Neuron (in vitro differentiated cells): ENCODE measurements at regions not wholly inside any gene's neighbourhood (a gene's known extent, or its start where the extent isn't known, plus 50 kb on each side); places are given as distances from the start of the nearest gene placed in this dataset.
A peak's percentile ranks its signal among the peaks of the same experiment; 100 is the strongest.

Experiments
- H2AFZ ChIP-seq: one replicate; pipeline ENCODE4 v1.6.1; 2013; ENCODE audit warnings: low read depth, mild to moderate bottlenecking, inconsistent platforms, low read length, moderate library complexity
- H3K27me3 ChIP-seq: one replicate; pipeline ENCODE4 v1.6.1; 2013; ENCODE audit warnings: low read length; ENCODE audit not compliant: insufficient read depth
- H3K36me3 ChIP-seq: one replicate; pipeline ENCODE4 v1.6.1; 2013; ENCODE audit warnings: low read length; ENCODE audit not compliant: insufficient read depth
- H3K4me1 ChIP-seq: one replicate; pipeline ENCODE4 v1.6.1; 2013; ENCODE audit warnings: low read length; ENCODE audit not compliant: insufficient read depth
- H3K4me3 ChIP-seq: 2 replicates; pipeline ENCODE4 v1.5.1; 2013; ENCODE audit warnings: mild to moderate bottlenecking, low read length, moderate library complexity
- H3K9me3 ChIP-seq: one replicate; pipeline ENCODE4 v1.6.1; 2013; ENCODE audit warnings: low read length

- Histone ChIP-seq H3K4me3 (no peak overlapping the region), H3K27me3 (no peaks in the 10 kb centered on the region), H3K4me1 (peaks cover 8% of the 10 kb centered on the region), H2AFZ (no peak overlapping the region), H3K36me3 (no peaks in the 10 kb centered on the region), H3K9me3 (no peaks in the 10 kb centered on the region)
Measured at GRCh38 chr4:136908122-136908521, 624.2 kb downstream of the PCDH18 start.

- Histone ChIP-seq H2AFZ (no peak overlapping the region), H3K4me1 (peaks cover 6% of the 10 kb centered on the region), H3K9me3 (no peaks in the 10 kb centered on the region), H3K4me3 (no peak overlapping the region), H3K36me3 (no peaks in the 10 kb centered on the region), H3K27me3 (no peaks in the 10 kb centered on the region)
Measured at GRCh38 chr4:136900696-136901095, 631.6 kb downstream of the PCDH18 start.

- no peak overlapping the region for H2AFZ ChIP-seq
- no peaks in the 10 kb centered on the region for H3K9me3 ChIP-seq
- H3K4me1 ChIP-seq, result peaks cover 6% of the 10 kb centered on the region
- H3K36me3 ChIP-seq, result no peaks in the 10 kb centered on the region
- no peak overlapping the region for H3K4me3 ChIP-seq
- H3K27me3 ChIP-seq, result no peaks in the 10 kb centered on the region
Measured at GRCh38 chr4:136898590-136899248, 633.6 kb downstream of the PCDH18 start.

- H3K9me3 ChIP-seq, result no peaks in the 10 kb centered on the region
- H3K27me3 ChIP-seq, result no peaks in the 10 kb centered on the region
- H3K36me3 ChIP-seq, result no peaks in the 10 kb centered on the region
- H3K4me3 ChIP-seq, result no peak overlapping the region
- H2AFZ ChIP-seq, result no peak overlapping the region
- H3K4me1 ChIP-seq, result no peaks in the 10 kb centered on the region
Measured at GRCh38 chr4:136893573-136893972, 638.7 kb downstream of the PCDH18 start.

GRCh38 chr4:136881666-136882065, 650.6 kb downstream of the PCDH18 start:
- H3K36me3 ChIP-seq, result no peaks in the 10 kb centered on the region
- no peaks in the 10 kb centered on the region for H3K27me3 ChIP-seq
- no peak overlapping the region for H2AFZ ChIP-seq
- H3K4me3 ChIP-seq, result no peak overlapping the region
- H3K4me1 ChIP-seq, result no peaks in the 10 kb centered on the region
- no peaks in the 10 kb centered on the region for H3K9me3 ChIP-seq

- H3K4me3 ChIP-seq, result no peak overlapping the region
- no peaks in the 10 kb centered on the region for H3K36me3 ChIP-seq
- H3K4me1 ChIP-seq, result no peaks in the 10 kb centered on the region
Measured at GRCh38 chr4:136873555-136873954, 658.7 kb downstream of the PCDH18 start.

GRCh38 chr4:136867465-136867864, 664.8 kb downstream of the PCDH18 start:
- H2AFZ ChIP-seq, result no peak overlapping the region
- peaks cover 2% of the 10 kb centered on the region for H3K4me1 ChIP-seq
- H3K27me3 ChIP-seq, result no peaks in the 10 kb centered on the region
- H3K9me3 ChIP-seq, result no peaks in the 10 kb centered on the region
- H3K36me3 ChIP-seq, result no peaks in the 10 kb centered on the region
- H3K4me3 ChIP-seq, result no peak overlapping the region

More at GRCh38 chr4:136873555-136873954, 658.7 kb downstream of the PCDH18 start:
- Histone ChIP-seq H3K9me3 (no peaks in the 10 kb centered on the region), H3K27me3 (no peaks in the 10 kb centered on the region), H2AFZ (no peak overlapping the region)

GRCh38 chr4:136865526-136865925, 666.8 kb downstream of the PCDH18 start:
- Histone ChIP-seq H3K36me3 (no peaks in the 10 kb centered on the region), H3K4me1 (peaks cover 2% of the 10 kb centered on the region), H3K9me3 (no peaks in the 10 kb centered on the region), H3K4me3 (no peak overlapping the region), H2AFZ (peak overlapping the region; percentile 81), H3K27me3 (no peaks in the 10 kb centered on the region)

- Histone ChIP-seq H3K4me3 (no peak overlapping the region), H3K4me1 (peaks cover 2% of the 10 kb centered on the region), H3K9me3 (no peaks in the 10 kb centered on the region), H2AFZ (peak overlapping the region; percentile 81), H3K36me3 (no peaks in the 10 kb centered on the region), H3K27me3 (no peaks in the 10 kb centered on the region)
Measured at GRCh38 chr4:136864604-136865185, 667.6 kb downstream of the PCDH18 start.

GRCh38 chr4:136863756-136864155, 668.5 kb downstream of the PCDH18 start:
- no peak overlapping the region for H2AFZ ChIP-seq
- no peaks in the 10 kb centered on the region for H3K27me3 ChIP-seq
- no peaks in the 10 kb centered on the region for H3K9me3 ChIP-seq
- no peaks in the 10 kb centered on the region for H3K36me3 ChIP-seq
- no peak overlapping the region for H3K4me3 ChIP-seq
- peaks cover 2% of the 10 kb centered on the region for H3K4me1 ChIP-seq

GRCh38 chr4:136862653-136863052, 669.6 kb downstream of the PCDH18 start:
- Histone ChIP-seq H3K9me3 (no peaks in the 10 kb centered on the region), H3K4me1 (peaks cover 2% of the 10 kb centered on the region), H2AFZ (no peak overlapping the region), H3K36me3 (no peaks in the 10 kb centered on the region), H3K4me3 (no peak overlapping the region), H3K27me3 (no peaks in the 10 kb centered on the region)

- H3K9me3 ChIP-seq, result no peaks in the 10 kb centered on the region
- H3K27me3 ChIP-seq, result no peaks in the 10 kb centered on the region
- H3K4me3 ChIP-seq, result no peak overlapping the region
Measured at GRCh38 chr4:136861091-136861490, 671.2 kb downstream of the PCDH18 start.

GRCh38 chr4:136858903-136859302, 673.4 kb downstream of the PCDH18 start:
- H3K4me3 ChIP-seq, result no peak overlapping the region
- no peaks in the 10 kb centered on the region for H3K4me1 ChIP-seq
- H3K36me3 ChIP-seq, result no peaks in the 10 kb centered on the region
- no peaks in the 10 kb centered on the region for H3K9me3 ChIP-seq
- H2AFZ ChIP-seq, result no peak overlapping the region
- no peaks in the 10 kb centered on the region for H3K27me3 ChIP-seq

More at GRCh38 chr4:136861091-136861490, 671.2 kb downstream of the PCDH18 start:
- no peaks in the 10 kb centered on the region for H3K36me3 ChIP-seq
- H3K4me1 ChIP-seq, result peaks cover 2% of the 10 kb centered on the region
- H2AFZ ChIP-seq, result no peak overlapping the region

- H3K36me3 ChIP-seq, result no peaks in the 10 kb centered on the region
- no peaks in the 10 kb centered on the region for H3K4me1 ChIP-seq
- H3K9me3 ChIP-seq, result no peaks in the 10 kb centered on the region
- H3K4me3 ChIP-seq, result no peak overlapping the region
- H2AFZ ChIP-seq, result no peak overlapping the region
- no peaks in the 10 kb centered on the region for H3K27me3 ChIP-seq
Measured at GRCh38 chr4:136855886-136856285, 676.4 kb downstream of the PCDH18 start.
